GM21619 (cell line): ENCODE measurements at regions not wholly inside any gene's neighbourhood (a gene's known extent, or its start where the extent isn't known, plus 50 kb on each side); places are given as distances from the start of the nearest gene placed in this dataset.

Experiments
- ATAC-seq: cut with Tn5 transposase; IDR thresholded peaks from one replicate; pipeline ENCODE4 v1.9.1; 2021; ENCODE audit not compliant: unreplicated experiment

DNA sequence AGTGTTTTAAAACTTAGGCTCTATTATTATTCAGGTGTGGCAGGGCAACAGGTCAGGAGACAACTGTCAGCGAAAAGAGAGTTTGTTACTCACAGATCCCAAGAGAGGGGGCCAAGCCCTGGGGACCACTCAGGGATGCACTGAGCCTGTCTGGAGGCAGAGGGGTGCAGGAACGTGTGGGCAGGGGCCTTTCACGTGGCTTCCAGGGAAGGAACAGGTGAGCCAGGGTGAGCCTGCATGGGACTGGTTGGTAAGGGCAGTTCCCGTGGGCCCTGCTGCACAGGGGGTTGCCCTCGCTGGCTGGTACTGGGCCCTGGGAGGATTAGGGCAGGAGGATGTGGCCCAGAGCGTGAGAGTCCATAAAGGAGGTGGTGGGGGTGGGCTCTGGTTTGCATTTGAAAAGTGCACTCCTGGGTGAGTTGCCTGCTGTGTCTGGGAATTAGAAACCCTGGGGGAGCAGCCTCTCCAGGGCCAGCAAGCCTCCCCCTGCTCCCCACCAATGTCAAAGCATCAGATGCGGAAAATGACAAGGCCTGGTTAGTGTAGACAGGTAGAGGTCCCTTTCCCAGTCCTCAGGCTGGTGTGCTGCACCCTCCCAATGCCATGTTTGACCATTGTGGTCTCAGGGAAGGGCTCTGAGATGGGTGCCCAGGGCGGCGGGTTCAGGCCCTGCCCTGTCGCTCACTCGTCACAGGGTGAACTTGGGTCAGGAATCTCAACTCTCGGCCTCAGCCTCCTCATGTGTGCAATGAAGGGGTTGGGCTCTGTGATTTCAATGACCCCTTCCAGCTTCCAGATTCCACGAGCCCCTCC, 127.4 kb upstream of the RPS6KA2 start:
- ATAC-seq: no peak

GRCh38 chr6:166752928-166753721, 126.1 kb upstream of the RPS6KA2 start:
- ATAC-seq: no peak

- ATAC-seq: peak; percentile 86
Measured at GRCh38 chr6:166752097-166752496, 125.0 kb upstream of the RPS6KA2 start.

DNA sequence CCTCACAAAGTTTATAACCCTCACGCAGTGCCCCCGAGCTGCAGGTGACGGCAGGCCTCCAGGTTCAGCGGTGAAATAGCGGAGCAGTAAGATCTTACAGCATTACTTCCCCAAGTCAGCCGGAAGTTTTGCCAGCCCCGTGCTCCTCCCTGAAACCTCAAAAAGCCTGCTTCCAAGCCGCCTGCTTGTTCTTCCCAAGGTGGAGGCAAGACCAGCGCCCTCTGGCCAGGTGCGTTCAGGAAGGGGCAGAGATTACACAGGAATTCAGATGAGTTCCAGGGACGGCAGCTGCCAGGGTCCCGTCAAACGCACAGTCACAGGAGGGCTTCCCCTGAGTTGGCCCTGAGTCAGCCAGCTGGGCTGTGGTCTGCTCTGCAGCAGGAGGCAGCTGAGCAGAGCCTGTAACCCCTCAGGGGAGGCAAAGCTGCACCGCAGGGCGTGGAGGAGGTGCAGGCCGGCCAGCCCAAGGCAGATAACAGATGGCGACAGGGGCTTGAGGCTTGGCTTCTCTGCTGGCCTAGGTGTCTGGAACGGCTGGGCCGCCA, 124.1 kb upstream of the RPS6KA2 start:
- ATAC-seq: peak; percentile 79

- no peak for ATAC-seq
Measured at GRCh38 chr6:166750108-166750793, 123.2 kb upstream of the RPS6KA2 start.

DNA sequence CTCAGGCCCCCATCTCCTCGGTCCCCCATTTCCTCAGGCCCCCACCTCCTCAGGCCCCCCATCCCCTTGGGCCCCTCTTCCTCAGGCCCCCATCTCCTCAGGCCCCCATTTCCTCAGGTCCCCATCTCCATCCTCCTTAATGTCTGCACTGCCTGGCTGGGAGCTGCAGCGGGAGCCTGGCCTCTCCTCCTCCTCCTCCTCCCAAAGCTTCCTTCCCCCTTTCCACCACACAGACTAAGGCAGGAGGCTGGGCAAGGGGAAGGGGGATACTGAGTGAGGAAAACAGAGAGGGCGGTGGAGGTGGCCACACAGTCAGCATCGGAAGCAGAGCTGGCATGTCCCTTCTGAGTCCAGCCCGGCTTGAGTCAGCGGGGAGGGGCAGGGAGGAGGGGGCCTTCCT, 122.6 kb upstream of the RPS6KA2 start:
- no peak for ATAC-seq

DNA sequence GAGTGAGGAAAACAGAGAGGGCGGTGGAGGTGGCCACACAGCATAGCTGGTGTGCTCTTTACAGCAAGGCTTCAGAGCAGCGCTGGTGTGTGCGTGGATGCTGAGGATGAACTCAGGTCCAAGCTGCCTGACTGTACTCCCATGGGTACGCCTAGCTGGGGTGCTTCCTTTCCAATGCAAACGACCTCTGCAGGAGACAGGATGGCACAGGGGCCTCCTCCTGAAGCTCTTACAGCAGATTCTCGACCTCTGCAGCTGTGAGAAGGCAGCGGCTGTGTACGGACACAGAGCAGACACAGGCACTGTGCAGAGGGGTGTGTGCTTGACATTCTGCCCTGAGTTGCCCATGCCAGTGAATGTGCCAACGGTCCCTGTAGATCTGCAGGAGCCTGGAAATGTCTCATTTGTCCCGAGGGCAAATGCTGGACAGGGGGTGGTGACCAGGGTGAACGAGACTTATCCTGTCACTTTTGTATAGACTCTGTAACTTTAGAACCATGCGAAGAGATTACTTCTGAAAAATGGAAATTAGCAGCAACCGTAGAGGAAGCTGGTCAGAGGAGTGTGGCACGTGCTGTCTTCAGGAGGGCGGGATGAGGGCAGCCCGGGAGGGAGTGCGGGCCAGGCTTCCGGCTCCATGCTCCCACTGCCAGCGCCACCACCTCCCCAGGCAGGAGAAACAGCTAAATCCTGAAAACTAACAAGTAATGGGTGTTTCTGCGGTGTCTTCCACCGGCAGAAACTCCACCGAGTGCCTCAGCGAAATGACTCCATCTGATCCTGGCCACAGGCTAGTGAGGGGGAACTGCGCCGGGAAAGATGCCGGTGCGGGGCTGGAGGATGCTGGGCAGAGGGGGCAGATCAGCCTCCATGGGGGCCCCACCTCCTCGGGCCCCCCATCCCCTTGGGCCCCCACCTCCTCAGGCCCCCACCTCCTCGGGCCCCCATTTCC, 120.9 kb upstream of the RPS6KA2 start:
- no peak for ATAC-seq

DNA sequence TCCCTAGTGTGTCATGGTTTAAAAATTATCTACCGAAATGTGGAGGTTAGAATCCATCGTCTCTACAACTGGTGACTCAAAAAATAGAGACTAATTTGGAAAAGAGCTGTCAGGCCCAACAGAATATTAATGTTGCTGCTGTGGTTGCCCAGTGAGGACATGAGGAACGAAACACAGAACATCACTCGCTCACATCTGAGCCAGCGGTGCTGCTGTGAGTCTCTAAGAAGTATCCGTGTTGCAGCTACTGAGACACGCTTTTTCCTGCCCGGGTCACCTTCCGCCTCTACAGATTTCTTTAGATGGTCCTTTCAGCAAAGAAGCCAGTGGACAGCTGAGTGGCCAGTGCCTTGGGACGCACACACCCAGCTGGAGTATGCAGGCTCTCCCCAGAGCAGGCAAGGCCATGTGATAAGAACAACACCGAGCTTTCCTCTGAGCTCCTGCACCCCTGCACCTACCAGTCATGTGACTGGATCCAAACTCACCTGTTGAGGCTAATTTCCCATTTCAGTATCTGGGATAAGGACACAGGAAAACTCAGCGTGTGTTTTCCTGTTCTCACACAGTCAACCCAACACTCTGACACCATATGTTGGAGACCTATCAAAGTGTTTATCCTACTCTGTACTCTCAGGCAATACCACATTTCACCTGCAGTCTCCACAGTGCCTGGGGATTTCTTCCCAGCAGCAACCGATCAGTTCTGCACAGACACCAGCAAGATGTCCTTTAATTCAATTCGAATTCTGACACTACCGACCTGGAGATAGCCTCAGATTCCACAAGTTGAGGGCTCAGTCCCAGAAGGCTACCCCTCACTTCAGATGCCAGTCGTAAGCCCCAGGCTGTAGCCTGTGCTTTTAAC, 119.0 kb upstream of the RPS6KA2 start:
- no peak for ATAC-seq

DNA sequence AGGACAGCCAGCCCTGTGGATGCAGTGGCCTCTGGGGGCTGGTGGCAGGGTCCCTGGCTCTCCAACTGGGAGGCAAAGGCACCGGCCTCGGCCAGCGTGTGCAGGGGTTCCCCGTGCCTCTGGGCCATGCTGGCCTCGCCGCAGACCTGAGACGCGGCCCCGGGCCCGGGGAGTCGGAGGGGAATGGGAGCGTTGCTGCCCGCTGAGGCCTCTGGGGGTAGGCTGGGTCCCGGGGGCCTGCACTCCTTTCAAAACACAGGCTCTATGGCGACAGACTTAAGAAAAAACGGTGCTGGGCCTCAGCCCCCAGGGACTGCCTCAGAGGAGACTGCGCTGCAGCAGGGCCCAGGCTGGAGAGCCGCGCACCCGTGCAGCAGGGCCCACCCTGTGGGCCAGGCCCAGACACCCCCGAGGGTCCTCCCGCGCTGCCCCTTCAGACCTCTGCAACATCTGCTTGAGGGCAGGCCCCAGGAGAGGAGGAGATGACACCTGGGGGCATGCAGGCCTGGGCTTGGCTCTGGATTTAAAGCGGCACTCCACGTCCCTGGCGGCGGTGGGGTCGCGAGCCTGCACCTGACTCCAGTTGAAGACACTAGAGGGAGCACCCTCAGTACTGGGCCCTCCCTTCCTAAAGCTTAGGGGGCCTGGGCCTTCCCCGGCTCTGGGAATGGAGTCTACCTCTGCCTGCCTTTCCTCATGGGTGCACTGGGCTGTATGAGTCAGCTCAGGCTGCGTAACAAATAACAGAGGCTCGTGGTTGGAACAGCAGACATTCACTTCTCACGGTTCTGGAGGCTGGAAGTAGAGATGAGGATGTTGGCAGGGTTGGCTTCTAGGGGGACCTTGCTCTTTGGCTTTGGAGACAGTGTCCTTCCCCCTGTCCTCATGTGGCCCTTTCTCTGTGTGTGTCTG, 117.4 kb upstream of the RPS6KA2 start:
- ATAC-seq: no peak

DNA sequence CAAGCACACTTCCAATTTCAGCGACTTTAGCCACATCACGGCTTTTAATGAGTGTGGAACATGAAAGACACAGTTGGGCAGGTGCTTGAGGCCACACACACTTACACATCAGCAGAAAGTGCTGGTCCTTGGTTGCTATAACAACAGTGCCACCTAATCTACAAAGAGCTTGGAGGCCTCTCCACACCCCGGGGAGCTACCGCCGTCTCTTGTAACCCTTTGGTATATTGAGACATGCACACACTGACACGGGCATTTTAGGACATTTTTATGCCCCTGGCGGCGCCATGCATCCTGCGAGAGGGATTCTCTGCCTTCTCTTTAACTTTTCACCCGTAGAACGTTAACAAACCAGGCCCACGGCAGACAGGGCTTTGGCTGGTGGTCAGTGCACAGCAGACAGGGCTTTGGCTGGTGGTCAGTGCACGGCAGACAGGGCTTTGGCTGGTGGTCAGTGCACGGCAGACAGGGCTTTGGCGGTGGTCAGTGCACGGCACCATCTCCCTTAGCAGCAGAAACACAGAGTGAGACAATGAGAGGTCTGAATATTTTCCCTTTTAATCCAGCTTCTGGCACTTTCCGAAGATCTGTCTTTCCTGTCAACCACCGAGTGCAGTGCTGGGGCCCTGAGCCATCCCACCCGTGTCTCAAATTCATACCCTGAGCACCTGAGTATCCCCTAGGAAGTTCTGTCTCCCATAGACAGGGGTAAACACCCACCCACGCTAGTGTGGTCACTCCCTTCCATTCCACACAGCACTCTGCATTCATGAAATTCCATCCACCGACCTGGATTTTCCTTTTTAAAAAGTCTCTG, 116.6 kb upstream of the RPS6KA2 start:
- no peak for ATAC-seq

DNA sequence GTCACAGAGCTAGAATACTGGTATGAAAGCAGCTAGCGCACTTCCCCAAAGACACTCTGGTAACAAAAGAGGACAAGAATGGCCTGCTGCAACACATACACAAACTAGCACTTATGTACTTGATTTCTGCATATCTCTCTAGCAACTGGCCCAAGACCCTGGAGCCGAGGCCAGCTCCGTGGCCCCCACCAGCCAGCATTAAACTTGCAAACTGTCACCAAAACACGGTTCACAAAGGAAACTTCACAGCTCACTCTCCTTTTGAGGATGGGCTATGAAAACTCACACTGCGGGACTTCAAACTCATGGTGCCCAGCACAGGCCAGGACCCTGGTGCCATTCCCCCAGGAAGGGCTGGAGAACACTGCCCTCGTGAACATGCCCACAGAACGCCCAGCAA, 115.9 kb upstream of the RPS6KA2 start:
- ATAC-seq: no peak

DNA sequence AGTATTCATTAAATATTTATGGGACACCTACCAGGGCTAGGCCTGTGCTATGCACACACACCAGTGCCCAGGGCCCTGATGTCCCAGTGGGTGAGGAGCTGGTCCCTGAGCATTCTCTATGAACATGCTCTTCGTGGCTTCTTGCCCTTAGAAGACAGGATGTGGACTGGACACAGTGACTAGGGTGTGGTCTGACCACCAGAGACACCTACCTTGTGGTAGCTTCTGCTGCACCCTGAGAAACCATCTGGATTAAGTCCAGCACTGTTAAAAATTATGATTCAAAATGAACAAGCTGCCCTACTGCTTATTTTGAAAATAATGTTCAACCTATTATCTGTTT, 112.9 kb upstream of the RPS6KA2 start:
- ATAC-seq: no peak

- ATAC-seq: no peak
Measured at GRCh38 chr6:166739117-166739975, 112.3 kb upstream of the RPS6KA2 start.

GRCh38 chr6:166738386-166739116, 111.5 kb upstream of the RPS6KA2 start:
- no peak for ATAC-seq

- ATAC-seq: no peak
Measured at GRCh38 chr6:166737261-166737660, 110.2 kb upstream of the RPS6KA2 start.

DNA sequence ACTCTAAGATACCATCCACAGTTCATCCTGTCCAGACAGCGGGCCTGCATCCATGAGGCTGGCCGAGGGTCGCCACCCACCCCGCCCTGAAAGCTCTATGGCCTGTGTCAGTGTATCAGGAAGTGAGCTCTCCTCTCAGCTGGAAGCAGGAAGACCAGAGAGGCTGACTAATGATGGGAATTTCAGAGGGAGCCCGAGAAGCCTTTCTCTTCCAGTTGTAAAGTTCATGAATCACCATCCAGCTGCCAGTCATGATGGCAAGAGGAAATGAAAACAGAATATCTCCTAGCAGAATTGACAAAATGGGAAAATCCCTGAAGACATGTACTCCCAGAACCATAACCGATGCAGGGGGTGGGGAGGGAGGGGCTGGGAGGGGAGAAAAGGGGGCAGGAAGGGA, 109.6 kb upstream of the RPS6KA2 start:
- no peak for ATAC-seq
